ENCODE measurements at regions not wholly inside any gene's neighbourhood (a gene's known extent, or its start where the extent isn't known, plus 50 kb on each side); places are given as distances from the start of the nearest gene placed in this dataset.

GRCh38 chr11:28939381-28939780, 831.2 kb downstream of the METTL15 start:
- TF ChIP-seq POLR2A (IDR thresholded peaks at IDR 0.05; ENCODE audit: low read depth, low read length) (no peak), POLR2AphosphoS5 (IDR thresholded peaks at IDR 0.05; ENCODE audit: low read depth, low read length) (no peak), TAF1 (IDR thresholded peaks at IDR 0.05; ENCODE audit: borderline replicate concordance, low read depth, low read length) (no peak)
